Fibroblast of lung (primary cell): ENCODE measurements at regions not wholly inside any gene's neighbourhood (a gene's known extent, or its start where the extent isn't known, plus 50 kb on each side); places are given as distances from the start of the nearest gene placed in this dataset.

Experiments
- EZH2 ChIP-seq: IDR thresholded peaks from 2 replicates; pipeline ENCODE4 v1.5.1; 2012; ENCODE audit warnings: low read length, control low read depth, mild to moderate bottlenecking; ENCODE audit errors: missing control alignments
- TF ChIP-seq, protein P1 (sequence below), 2 donors: IDR thresholded peaks in 1 of 2; conservative IDR thresholded peaks in 1 of 2; 1 replicate in 1 of 2; 2 replicates in 1 of 2; pipeline ENCODE4 v1.5.1; 2011 to 2012; ENCODE audit warnings: low read length in 2 of 2, control low read depth in 1 of 2, inconsistent platforms in 1 of 2, low read depth in 1 of 2, mild to moderate bottlenecking in 1 of 2

- TF ChIP-seq, protein P1, sequence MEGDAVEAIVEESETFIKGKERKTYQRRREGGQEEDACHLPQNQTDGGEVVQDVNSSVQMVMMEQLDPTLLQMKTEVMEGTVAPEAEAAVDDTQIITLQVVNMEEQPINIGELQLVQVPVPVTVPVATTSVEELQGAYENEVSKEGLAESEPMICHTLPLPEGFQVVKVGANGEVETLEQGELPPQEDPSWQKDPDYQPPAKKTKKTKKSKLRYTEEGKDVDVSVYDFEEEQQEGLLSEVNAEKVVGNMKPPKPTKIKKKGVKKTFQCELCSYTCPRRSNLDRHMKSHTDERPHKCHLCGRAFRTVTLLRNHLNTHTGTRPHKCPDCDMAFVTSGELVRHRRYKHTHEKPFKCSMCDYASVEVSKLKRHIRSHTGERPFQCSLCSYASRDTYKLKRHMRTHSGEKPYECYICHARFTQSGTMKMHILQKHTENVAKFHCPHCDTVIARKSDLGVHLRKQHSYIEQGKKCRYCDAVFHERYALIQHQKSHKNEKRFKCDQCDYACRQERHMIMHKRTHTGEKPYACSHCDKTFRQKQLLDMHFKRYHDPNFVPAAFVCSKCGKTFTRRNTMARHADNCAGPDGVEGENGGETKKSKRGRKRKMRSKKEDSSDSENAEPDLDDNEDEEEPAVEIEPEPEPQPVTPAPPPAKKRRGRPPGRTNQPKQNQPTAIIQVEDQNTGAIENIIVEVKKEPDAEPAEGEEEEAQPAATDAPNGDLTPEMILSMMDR (conservative IDR thresholded peaks at IDR 0.05 in 1 of 2, IDR thresholded peaks at IDR 0.05 in 1 of 2; ENCODE audit: low read depth in 1 of 2, low read length in 2 of 2), result no peak
- no peak for TF ChIP-seq EZH2
These were observed 782.2 kb upstream of the NCAM2 start for GRCh38 chr21:20215959-20216358.
